Inferior parietal cortex (tissue), 1 donor: ENCODE measurements at regions not wholly inside any gene's neighbourhood (a gene's known extent, or its start where the extent isn't known, plus 50 kb on each side); places are given as distances from the start of the nearest gene placed in this dataset.
"Not testable (repeated sequence)": the region's sequence is repeated elsewhere in the genome, so short reads cannot be mapped to it uniquely, and the experiment has no call there.

Source experiments
- DNase-seq: peaks from one replicate; pipeline ENCODE4 v3.0.0-alpha.2; 2016; ENCODE audit errors: extremely low spot score

DNA sequence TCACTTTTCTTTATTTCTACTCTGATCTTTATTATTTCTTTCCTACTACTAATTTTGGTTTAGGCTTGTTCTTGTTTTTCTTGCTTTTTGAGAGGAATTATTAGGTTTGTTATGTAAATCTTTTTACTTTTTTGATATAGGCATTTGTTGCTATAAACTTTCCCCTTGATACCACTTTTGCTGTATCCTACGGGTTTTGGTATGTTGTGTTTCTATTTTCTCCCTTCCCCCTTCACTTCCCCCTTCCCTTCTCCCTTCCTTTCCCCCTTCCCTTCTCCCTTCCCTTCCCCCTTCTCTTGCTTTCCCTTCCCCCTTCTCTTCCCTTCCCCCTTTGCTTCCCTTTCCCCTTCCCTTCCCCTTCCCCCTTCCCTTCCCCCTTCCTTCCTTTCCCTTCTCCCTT, 529.6 kb downstream of the RAB38 start:
- DNase-seq = no peak

DNA sequence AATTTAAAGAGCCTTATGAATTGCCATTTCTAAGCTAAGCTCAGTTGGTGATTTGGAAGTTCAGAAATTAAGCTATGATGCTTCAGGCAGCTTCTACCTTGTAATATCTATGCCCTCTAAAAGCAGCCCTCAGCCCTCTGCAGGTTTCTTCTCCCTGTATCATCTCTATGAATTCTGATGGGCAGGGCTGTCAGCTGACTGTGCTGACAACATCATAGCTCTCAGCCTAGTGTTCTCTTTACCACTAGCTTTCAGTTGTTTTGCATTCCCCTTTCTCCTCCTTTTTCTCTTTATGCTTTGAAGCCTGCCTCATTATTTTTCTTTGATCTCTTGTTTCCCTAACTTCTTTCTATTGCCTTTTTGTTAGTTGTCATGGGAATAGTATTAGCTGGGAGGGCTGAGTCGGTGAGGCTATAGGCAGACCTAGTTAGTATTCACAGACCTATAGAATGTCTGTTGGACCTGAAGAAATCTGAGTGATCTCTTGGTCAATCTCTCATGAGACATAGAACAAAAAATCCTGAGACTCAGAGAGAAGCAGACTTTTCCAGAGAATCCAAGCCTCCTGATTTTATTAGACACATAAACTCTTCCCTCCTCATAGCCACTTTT, 535.4 kb downstream of the RAB38 start:
- no peak for DNase-seq

DNA sequence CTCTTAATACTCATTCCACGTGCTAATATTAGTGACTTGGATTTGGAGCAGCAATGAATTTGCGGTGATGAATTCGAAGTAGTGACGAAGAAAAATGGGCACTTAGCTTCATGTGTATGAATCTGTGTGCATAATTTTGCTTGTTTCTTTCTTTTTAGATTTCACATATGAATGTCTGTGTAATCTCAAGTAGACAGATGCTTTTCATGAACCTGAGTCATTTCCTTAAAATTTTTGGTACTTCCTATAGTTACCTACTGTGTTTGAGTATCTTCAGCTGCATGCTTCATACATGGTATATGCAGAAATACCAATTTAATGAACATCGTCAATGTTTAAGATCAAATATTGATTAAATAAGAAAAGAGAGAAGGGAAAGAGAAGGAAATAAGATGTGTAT, 540.2 kb downstream of the RAB38 start:
- no peak for DNase-seq

DNA sequence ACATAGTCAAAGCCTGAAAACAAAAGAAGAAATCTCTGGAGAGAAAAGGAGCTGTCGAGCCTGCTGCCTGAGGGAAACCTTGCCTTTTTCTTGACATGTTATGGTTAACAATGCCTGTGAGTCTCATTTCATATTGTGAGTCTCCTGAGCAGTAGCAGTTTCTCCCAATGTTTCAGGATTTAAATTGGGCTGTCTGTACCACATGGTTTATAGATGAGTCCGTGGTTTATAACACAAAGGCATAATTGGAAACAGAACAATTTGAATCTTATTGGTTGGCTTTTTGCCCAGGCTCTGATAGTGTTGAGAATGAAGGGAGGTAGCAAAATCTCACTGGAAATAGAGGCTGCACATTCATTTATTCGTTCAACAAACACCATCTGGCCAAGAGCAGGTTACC, 540.9 kb downstream of the RAB38 start:
- DNase-seq = peak; percentile 31

DNA sequence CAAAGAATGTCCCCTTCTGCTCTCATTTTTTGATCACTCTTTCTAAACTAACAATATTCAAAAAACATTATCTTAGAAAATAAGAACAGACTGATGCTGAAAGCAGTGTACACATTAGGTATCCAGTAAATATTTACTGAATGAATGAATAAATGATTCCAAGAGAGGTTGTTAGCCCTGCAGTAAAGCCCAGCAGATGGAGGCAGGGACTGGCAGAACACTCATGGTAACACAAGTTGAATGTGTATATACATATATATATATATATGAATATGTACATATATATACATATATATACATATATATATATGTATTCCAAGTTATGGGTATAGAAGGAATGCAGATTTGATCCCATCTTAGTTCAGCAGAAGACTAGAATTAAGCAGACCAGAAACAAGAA, 546.3 kb downstream of the RAB38 start:
- DNase-seq = no peak

DNA sequence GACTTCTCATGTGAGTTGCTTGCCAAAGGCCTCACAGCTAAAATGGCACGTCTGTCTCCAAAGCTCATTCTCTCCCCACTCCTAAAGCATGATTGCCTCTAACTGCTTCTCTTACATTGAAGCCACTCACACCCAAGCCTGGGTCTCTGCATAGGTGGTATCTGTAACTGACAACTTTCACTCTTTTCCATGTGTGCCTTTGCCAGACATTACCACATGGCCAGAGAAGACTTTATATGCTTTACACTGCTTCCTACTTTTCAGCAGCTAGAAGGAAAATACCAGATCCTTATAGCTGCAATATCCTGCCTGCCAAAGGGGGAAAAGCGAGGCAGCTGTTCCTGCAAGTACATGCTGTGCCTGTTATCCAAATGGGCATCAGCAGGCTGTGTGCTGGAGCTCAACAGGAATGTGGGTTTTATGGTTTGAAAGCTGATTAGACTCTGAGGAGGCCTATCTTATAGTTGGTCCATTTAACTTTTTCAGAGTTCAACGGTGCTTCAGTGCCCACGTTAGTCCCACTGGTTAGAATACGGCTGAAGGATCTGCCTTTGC, 547.1 kb downstream of the RAB38 start:
- no peak for DNase-seq

DNA sequence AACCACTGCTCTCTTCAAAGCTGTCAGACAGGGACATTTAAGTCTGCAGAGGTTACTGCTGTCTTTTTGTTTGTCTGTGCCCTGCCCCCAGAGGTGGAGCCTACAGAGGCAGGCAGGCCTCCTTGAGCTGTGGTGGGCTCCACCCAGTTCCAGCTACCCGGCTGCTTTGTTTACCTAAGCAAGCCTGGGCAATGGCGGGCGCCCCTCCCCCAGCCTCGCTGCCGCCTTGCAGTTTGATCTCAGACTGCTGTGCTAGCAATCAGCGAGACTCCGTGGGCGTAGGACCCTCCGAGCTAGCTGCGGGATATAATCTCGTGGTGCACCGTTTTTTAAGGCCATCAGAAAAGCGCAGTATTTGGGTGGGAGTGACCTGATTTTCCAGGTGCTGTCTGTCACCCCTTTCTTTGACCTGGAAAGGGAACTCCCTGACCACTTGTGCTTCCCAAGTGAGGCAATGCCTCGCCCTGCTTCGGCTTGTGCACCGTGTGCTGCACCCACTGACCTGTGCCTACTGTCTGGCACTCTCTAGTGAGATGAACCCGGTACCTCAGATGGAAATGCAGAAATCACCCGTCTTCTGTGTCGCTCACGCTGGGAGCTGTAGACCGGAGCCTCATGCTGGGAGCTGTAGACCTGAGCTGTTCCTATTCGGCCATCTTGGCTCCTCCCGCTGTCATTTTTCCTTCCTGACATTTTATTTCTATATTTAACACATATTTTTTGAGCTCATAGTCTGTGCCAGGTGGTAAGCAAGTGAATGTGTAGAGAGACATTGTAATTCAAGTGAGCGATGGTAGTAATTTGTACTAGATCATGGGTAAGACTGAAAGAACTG, 551.5 kb downstream of the RAB38 start:
- not testable (repeated sequence) for DNase-seq

DNA sequence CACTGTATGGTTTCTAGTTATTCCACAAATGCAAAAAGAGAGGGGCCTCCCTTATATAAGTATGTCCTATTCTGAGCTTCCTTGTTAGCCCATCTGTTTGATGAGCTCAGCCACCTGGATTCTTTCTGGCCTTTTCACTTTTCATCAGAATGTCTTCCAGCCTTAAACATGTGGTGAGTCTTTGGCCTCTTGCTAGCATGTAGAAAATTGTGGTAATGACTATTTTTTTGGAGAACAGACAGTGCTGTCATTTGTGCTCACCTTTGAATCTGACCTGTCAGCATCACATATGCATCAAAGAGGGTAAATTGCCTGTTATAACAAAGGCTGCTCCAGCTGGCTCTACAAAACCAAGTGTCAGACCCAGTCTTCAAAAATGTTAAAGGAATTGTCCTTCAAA, 558.7 kb downstream of the RAB38 start:
- DNase-seq = no peak

DNA sequence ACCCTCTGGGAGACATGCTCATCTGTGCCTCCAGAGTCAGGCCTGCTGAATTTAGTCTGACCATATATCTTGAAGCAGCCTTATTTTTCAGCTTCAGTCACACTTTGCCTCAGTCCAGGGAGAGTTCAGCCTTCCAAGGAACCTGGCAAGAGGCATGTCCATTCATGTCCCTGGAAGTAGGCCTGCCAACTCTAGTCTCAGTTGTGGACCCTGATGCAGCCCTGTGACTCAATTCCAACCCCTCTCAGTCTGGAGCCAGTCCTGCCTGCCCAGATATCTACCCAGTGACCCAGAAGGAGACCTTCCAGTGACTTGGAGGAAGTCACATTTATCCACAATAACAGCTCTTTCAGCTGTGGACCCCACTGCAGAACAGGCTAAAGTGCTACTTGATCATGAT, 566.6 kb downstream of the TMEM135 start:
- no peak for DNase-seq

DNA sequence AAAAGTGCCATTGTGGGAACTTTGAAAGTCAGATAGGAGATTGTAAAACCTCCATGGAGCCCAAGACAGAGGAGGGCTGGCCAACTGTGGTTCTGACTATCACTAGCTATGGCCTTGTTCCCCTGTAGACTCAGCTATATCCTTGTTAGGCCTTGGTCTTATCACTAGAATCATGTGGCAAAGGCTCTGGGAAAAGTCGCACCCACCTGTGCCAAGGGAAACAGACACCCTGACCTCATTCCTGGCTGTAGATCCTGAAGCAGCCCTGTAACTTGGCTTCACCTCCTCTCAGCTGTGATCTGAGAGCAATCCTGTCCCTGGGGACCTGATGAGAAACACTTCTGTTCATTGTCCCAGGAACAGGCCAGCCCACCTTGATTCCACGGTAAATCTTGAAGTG, 566.2 kb downstream of the TMEM135 start:
- DNase-seq = no peak

DNA sequence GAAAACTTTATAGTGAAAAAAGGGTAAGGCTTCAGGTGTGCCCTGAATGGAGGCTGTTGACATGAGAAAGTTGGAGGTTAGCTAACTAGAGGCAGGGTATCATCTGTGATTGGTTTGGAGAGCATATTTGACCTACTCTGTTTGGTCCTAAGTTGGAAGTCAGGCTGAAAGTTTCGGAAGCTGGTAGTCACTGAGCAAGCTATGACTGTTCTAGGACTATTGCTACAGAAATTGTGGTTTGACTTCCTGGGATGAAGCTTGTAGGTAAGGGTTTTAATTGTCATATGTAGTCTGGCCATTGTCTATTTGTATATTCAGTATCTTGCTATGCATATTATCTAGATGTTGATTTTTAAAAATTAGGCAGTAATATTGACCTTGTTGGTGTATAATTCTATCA, 565.0 kb downstream of the TMEM135 start:
- no peak for DNase-seq

DNA sequence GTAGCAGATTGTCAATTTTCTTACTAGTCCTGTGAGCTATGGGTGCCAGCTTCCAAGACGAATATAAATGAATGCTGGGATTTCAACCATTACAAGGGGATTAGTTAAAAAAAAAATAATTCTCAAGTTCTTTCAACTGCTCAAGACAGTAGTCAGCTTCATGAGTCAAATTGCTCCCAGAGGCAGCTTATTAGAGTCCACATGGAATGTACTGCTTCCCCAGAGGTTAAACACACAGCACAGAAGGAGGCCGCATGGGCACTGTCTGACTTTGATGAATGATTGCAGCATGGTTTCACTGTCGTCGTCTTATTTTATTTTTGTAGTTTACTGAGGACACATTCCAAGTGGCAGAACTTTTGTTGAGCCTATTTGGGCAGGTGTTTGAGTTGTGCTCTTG, 563.2 kb downstream of the TMEM135 start:
- no peak for DNase-seq

DNA sequence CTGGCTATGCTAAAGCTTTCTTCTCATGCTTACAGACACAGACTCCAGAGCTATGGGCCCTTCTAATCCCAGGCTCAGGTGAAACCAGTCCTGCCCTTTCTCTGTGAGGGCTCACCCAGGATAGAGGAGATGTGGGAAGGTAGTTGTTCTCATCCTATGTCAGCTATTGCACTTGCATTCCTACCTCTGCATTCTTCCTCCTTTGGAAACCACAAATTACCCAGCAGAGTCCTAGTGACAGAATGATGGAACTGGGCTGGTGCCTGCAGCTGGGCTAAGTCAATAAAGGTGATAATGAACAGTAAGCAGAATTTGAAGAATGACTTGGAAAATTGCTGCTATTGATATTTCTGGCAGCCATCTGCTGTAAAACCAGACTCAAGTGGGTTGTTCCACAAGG, 560.0 kb downstream of the TMEM135 start:
- DNase-seq = no peak

DNA sequence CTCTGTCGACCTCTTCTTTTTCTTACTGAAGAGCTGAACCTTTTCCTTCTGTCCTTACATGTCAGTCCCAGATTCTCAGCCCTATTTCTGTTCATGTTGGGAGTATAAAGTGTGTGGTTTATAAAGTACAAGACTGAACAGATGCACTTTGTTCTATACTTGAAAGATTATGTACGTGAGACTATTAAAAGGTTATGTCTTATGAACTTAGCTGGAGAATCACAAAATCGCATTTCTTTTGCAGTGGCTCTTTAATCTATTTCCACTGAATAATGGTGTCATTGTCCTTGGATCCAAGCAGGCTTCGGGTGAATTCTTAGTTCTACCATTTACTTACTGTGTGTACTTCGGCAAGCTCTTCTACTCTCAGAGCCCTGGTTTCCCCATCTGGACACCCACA, 558.4 kb downstream of the TMEM135 start:
- DNase-seq = no peak

DNA sequence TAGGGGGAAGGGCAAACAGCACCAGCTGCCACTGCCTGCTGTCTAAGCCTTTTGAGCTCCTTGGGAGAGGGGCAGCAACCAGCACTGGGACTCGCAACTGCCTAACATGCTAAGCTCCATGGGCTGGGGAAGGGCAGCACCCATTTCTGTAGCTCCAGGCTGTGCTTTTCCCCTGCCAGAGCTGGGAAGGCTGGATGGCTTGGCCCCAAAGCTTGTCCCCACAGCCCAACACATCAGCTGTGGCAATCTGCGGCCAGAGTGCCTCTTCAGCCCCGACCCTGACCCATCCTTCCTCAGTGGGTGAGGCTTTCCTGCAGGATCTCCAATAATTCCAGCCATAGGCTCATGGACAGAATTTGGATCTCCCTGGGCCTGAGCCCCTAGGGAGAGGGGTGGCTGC, 551.3 kb downstream of the TMEM135 start:
- no peak for DNase-seq

DNA sequence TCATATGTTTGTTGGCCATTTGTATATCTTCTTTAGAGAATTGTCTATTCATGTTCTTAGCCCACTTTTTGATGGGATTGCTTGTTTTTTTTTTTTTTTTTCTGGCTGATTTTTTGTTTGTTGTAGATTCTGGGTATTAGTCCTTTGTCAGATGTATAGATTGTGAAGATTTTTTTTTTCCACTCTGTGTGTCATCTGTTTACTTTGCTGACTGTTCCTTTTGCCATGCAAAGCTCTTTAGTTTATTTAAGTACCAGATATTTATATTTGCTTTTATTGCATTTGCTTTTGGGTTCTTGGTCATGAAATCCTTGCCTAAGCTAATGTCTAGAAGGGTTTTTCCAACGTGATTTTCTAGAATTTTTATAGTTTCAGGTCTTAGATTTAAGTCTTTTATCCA, 547.9 kb downstream of the TMEM135 start:
- not testable (repeated sequence) for DNase-seq

DNA sequence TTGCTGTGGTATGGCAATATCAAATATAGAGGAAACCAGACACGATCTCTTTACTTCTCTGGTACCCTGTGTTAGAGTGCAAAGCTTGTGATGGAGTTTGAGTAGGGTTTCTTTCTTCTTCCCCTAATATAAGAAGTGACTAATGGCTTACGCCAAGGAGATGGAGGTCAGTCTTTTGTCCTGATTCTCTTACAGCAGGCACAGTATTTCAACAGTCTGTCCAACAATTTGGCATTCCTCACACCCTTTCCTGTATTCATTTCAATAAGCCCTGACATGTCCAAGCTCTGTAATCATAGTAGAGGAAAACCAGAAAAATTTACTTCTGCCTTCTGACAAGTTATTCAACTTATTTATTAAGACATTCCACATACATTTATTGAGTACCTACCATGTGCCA, 546.2 kb downstream of the TMEM135 start:
- DNase-seq = no peak

DNA sequence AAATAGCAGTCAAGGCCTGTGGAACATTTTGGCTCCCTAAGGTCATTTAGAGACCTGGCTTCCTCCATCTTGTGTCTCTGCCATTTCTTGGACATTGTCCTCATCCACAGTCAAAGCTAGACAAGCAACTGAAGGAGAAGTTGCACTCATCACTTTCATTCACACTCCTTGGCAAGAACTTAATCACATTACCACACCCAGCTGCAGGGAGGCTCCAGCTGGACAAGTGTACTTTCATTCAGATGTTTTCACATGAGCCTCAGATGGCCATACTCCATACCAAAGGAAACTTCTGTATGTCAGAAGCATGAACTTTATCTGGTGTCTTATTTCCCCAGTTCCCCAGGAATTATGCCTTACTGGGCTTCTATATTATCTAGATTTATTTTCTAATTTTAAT, 537.4 kb downstream of the TMEM135 start:
- no peak for DNase-seq

DNA sequence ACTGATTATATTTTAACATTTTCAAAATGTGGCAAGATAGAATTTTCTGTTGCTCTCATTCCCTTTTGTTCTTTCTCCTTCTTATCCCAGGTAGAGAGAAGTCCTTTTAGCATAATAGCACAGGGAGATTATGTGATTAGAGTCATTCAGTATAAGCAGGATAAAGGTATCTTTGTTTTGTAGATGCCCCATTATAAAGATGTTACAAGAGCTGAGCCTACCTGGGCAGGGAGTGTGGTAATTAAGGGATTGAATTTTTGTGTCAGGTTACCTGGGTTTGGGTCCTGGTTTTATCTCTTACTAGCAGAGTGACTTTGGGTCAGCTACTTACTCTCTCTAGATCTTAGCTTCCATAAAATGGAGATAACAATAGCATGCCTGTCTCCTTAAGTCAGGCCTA, 536.5 kb downstream of the TMEM135 start:
- no peak for DNase-seq

DNA sequence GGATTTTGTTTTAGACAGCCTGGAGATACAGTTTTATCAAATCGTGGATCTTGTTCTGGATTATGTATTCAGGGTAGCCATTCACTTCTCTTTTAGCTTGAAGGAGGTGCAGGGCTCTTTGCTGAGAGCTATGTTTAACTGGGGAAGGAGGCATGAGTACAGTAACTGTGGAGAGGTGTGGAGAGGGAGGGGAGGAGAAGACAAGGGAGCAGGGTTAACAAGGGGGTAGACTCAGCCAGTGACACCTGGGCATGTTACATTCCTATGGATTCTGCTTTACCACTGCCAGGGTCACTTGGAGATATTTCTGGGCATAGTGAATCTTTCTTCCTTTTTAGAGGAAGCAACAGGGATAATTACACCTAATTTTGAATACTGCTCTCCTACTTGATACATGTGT, 536.0 kb downstream of the TMEM135 start:
- no peak for DNase-seq

DNA sequence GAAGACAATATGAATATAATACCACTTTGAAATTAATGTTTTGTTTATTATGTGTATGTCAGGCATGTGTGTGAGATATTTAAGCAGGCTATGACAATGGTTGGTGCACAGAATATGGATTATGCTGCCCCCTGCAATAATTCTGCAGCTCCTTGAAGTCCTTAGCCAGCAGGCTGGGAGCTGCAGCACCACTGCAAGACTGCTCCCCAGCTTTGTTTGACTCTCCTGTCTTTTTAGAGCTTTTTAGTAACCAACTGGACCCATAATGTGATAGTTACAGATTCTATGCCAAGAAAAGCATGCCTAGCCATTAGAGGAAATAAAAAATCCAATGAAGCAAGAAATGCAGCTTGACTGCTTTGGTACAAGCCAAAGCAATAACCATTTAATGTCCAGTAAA, 535.1 kb downstream of the TMEM135 start:
- DNase-seq = no peak

DNA sequence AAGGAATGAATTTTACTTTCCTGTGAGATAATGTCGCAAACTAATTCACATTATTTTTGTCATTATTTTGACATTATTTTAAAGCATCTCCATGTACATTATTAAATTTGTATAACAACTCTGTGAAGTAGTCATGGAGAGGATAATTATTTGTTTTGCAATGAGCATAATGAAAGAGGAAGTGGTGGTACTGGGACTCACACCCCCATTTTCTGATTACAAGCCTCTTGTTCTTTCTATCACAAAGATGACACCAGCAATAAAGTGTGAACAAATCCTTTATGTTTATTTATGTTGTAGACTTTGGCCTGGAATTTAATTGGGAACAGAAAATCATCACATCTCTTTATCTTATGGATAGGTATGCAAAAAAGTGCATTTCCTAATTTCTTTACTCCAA, 522.6 kb downstream of the TMEM135 start:
- DNase-seq = no peak

DNA sequence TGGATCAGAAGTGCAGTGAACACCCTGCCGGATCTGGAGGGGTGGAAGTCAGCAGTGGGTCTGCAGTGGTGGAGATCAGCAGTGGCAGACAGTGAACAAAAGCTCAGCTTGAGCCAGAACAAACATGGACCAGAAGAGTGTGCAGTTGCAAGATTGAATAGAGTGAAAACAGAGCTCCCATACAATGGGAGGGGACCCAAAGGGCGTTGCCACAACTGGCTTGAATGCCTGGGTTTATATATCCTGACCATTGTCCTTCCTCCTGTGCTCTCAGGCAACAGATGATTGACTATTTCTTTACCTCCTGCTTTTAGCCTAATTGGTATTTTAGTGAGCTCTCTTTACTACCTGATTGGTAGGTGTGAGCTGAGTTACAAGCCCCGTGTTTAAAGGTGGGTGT, 522.1 kb downstream of the TMEM135 start:
- not testable (repeated sequence) for DNase-seq
